HG03354 (cell line): ENCODE measurements at regions not wholly inside any gene's neighbourhood (a gene's known extent, or its start where the extent isn't known, plus 50 kb on each side); places are given as distances from the start of the nearest gene placed in this dataset.

ENCODE experiments used
- ATAC-seq: cut with Tn5 transposase; IDR thresholded peaks from one replicate; pipeline ENCODE4 v1.9.1; 2021; ENCODE audit warnings: mild to moderate bottlenecking; ENCODE audit not compliant: unreplicated experiment, poor library complexity, severe bottlenecking

GRCh38 chr9:28714188-28714587 is 1140.9 kb upstream of the C9orf72 start:
- ATAC-seq, result no peak

- no peak for ATAC-seq
These were observed 1144.9 kb upstream of the C9orf72 start for GRCh38 chr9:28718226-28718625.

GRCh38 chr9:28720746-28721145 is 1147.5 kb upstream of the C9orf72 start:
- ATAC-seq, result no peak

- no peak for ATAC-seq
These were observed 1156.8 kb upstream of the C9orf72 start for GRCh38 chr9:28730111-28730510.

- no peak for ATAC-seq
These were observed 1162.6 kb upstream of the C9orf72 start for GRCh38 chr9:28735738-28736342.

- no peak for ATAC-seq
These were observed 1168.2 kb upstream of the C9orf72 start for GRCh38 chr9:28741459-28741858.

- no peak for ATAC-seq
These were observed 1174.2 kb upstream of the C9orf72 start for GRCh38 chr9:28747351-28747985.

- no peak for ATAC-seq
These were observed 1176.9 kb upstream of the C9orf72 start for GRCh38 chr9:28750136-28750535.

GRCh38 chr9:28758341-28758740 is 1185.1 kb upstream of the C9orf72 start:
- ATAC-seq, result no peak

- ATAC-seq, result no peak
These were observed 1185.7 kb upstream of the C9orf72 start for GRCh38 chr9:28758971-28759370.

GRCh38 chr9:28762167-28762566 is 1188.9 kb upstream of the C9orf72 start:
- no peak for ATAC-seq

GRCh38 chr9:28764532-28764931 is 1191.3 kb upstream of the C9orf72 start:
- ATAC-seq, result no peak

- no peak for ATAC-seq
These were observed 1196.9 kb upstream of the C9orf72 start for GRCh38 chr9:28770226-28770625.

- ATAC-seq, result no peak
These were observed 1197.5 kb upstream of the C9orf72 start for GRCh38 chr9:28770827-28771226.

- ATAC-seq, result peak; percentile 66
These were observed 1201.4 kb upstream of the C9orf72 start for GRCh38 chr9:28774433-28775235.

GRCh38 chr9:28779243-28779642 is 1206.0 kb upstream of the C9orf72 start:
- ATAC-seq, result no peak

- ATAC-seq, result no peak
These were observed 1208.2 kb upstream of the C9orf72 start for GRCh38 chr9:28781481-28781880.

- ATAC-seq, result no peak
These were observed 1209.3 kb upstream of the C9orf72 start for GRCh38 chr9:28782630-28783029.

- no peak for ATAC-seq
These were observed 1219.4 kb upstream of the C9orf72 start for GRCh38 chr9:28792716-28793115.

- no peak for ATAC-seq
These were observed 1226.6 kb upstream of the C9orf72 start for GRCh38 chr9:28799876-28800275.
